ENCODE measurements at regions not wholly inside any gene's neighbourhood (a gene's known extent, or its start where the extent isn't known, plus 50 kb on each side); places are given as distances from the start of the nearest gene placed in this dataset.
"Not testable (repeated sequence)": the region's sequence is repeated elsewhere in the genome, so short reads cannot be mapped to it uniquely, and the experiment has no call there.

DNA sequence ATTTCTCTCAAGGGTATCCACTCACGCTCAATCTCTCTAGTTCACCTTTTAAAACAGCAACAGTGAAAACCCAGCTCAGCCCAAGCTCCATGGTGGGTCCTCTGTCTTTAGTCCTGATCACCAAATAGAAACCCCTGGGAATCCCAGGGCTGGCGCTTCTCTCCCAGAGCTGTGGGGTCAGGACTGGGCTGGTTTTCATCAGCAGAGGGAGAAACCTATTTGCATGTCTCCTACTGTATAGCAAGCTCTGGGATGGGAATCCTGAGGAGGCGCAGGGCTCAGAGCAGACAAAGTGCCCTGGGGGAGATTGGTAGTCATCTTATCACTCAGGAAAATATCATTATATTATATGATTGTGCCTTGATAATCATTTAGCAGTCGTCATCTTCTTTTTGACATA, 843.1 kb downstream of the TMEM121 start:
- DNase-seq; H3K4me3 ChIP-seq (ENCODE audit: insufficient read depth, low read depth, low read length, poor library complexity, severe bottlenecking); H3K27ac ChIP-seq (ENCODE audit: insufficient read depth, low read length, poor library complexity, severe bottlenecking); H3K27me3 ChIP-seq (replicated peaks; ENCODE audit: control insufficient read depth, insufficient read depth, low read length, poor library complexity, severe bottlenecking); H3K9me3 ChIP-seq (ENCODE audit: control insufficient read depth, low read length); H3K36me3 ChIP-seq (ENCODE audit: control insufficient read depth, insufficient read depth, low read length); H3K4me1 ChIP-seq (ENCODE audit: control insufficient read depth, insufficient read depth, low read length, poor library complexity, severe bottlenecking): not testable (repeated sequence)

DNA sequence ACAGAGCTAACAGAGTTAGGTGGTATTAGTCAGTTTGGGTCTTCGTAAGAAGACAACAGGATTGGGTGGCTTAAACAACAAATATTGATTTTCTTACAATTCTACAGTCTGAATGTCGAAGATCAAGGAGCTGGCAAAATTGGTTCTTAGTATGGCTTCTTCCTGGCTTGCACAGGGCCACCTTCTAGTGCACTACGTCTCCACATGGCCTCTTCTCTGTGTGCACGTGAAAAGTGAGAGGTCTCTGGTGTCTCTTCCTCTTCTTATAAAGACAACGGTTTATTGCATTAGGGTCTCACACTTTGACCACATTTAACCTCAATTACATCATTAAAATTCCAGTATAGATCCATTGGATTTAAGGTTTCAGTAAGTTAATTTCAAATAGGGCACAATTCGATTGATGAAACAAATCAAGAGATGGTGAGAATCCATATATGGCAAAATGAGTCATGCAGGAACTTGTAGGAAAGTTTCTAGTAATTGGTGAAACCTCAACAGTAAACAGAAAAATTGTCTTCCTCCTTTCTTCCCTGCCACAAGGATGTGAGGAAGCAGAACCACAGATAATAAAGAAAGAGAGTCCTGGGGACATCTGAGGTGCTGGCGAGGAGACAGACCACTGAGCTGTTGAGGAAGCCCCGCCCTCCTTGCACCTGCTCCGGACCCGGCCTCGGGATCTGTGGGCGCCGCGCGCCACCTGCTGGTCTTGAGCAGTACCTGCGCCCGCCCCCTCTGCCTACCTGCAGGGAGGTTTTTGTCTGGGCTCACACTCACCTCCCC, 846.7 kb downstream of the TMEM121 start:
- peak; percentile 52 to 69 (median 62) for DNase-seq
- H3K4me3 ChIP-seq (ENCODE audit: insufficient read depth, low read depth, low read length, poor library complexity, severe bottlenecking) = no peak overlapping the region

DNA sequence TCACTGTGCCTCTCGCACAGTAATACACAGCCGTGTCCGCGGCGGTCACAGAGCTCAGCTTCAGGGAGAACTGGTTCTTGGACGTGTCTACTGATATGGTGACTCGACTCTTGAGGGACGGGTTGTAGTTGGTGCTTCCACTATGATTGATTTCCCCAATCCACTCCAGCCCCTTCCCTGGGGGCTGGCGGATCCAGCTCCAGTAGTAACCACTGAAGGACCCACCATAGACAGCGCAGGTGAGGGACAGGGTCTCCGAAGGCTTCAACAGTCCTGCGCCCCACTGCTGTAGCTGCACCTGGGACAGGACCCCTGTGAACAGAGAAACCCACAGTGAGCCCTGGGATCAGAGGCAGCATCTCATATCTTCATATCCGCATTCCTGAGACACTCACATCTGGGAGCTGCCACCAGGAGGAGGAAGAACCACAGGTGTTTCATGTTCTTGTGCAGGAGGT, 847.3 kb downstream of the TMEM121 start:
- DNase-seq; H3K27me3 ChIP-seq (replicated peaks; ENCODE audit: control insufficient read depth, insufficient read depth, low read length, poor library complexity, severe bottlenecking); H3K4me3 ChIP-seq (ENCODE audit: insufficient read depth, low read depth, low read length, poor library complexity, severe bottlenecking); H3K27ac ChIP-seq (ENCODE audit: insufficient read depth, low read length, poor library complexity, severe bottlenecking); H3K4me1 ChIP-seq (ENCODE audit: control insufficient read depth, insufficient read depth, low read length, poor library complexity, severe bottlenecking); H3K36me3 ChIP-seq (ENCODE audit: control insufficient read depth, insufficient read depth, low read length); H3K9me3 ChIP-seq (ENCODE audit: control insufficient read depth, low read length): not testable (repeated sequence)

More for the DNA sequence above, 846.7 kb downstream of the TMEM121 start:
- Histone ChIP-seq H3K27me3 (replicated peaks; ENCODE audit: control insufficient read depth, insufficient read depth, low read length, poor library complexity, severe bottlenecking) (no peaks in the 10 kb centered on the region), H3K9me3 (ENCODE audit: control insufficient read depth, low read length) (no peaks in the 10 kb centered on the region), H3K4me1 (ENCODE audit: control insufficient read depth, insufficient read depth, low read length, poor library complexity, severe bottlenecking) (peaks cover 6% of the 10 kb centered on the region), H3K27ac (ENCODE audit: insufficient read depth, low read length, poor library complexity, severe bottlenecking) (peak overlapping the region; percentile 35), H3K36me3 (ENCODE audit: control insufficient read depth, insufficient read depth, low read length) (no peaks in the 10 kb centered on the region)

DNA sequence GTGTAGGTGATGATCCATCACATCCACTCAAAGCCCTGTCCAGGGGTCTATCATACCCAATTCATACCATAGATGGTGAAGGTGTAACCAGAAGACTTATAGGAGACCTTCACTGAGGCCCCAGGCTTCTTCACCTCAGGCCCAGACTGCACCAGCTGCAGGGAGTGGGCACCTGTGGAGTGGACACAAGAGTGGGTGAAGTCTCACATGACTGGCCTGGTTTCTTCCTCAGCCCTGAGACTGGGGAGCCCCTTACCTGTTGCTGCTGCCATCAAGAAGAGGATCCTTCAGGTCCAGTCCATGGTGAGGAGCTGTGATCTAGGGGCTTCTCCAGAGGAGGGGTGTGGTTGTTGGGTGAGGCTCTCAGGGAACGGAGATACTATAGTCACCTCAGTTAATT, 851.0 kb downstream of the TMEM121 start:
- Histone ChIP-seq H3K9me3 (ENCODE audit: control insufficient read depth, low read length) (no peaks in the 10 kb centered on the region), H3K4me3 (ENCODE audit: insufficient read depth, low read depth, low read length, poor library complexity, severe bottlenecking) (no peak overlapping the region), H3K36me3 (ENCODE audit: control insufficient read depth, insufficient read depth, low read length) (no peaks in the 10 kb centered on the region), H3K27ac (ENCODE audit: insufficient read depth, low read length, poor library complexity, severe bottlenecking) (no peak overlapping the region), H3K27me3 (replicated peaks; ENCODE audit: control insufficient read depth, insufficient read depth, low read length, poor library complexity, severe bottlenecking) (no peaks in the 10 kb centered on the region), H3K4me1 (ENCODE audit: control insufficient read depth, insufficient read depth, low read length, poor library complexity, severe bottlenecking) (peaks cover 6% of the 10 kb centered on the region)
- no peak for DNase-seq

DNA sequence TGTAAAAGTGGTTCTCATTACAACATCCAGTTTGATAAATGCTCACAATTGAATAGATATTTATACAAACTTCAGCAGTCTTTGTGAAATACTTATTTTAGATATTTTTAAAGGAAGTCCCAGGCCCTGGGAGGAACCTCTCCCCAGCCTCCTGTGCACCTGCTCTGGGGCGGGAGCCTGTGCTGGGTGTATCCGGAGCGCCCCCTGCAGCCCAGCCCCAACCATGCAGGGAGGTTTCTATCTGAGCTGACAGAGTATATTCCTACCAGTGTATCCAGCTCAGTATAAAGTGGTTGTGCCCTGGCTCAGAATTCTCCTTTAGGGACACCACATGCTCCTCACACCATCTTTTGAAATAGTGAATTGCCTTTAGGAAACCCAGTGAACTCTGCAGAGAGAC, 851.8 kb downstream of the TMEM121 start:
- no peak overlapping the region for H3K27ac ChIP-seq (ENCODE audit: insufficient read depth, low read length, poor library complexity, severe bottlenecking)
- H3K27me3 ChIP-seq (replicated peaks; ENCODE audit: control insufficient read depth, insufficient read depth, low read length, poor library complexity, severe bottlenecking) = no peaks in the 10 kb centered on the region
- DNase-seq = no peak
- peaks cover 6% of the 10 kb centered on the region for H3K4me1 ChIP-seq (ENCODE audit: control insufficient read depth, insufficient read depth, low read length, poor library complexity, severe bottlenecking)
- H3K9me3 ChIP-seq (ENCODE audit: control insufficient read depth, low read length) = no peaks in the 10 kb centered on the region
- H3K36me3 ChIP-seq (ENCODE audit: control insufficient read depth, insufficient read depth, low read length) = no peaks in the 10 kb centered on the region
- no peak overlapping the region for H3K4me3 ChIP-seq (ENCODE audit: insufficient read depth, low read depth, low read length, poor library complexity, severe bottlenecking)

DNA sequence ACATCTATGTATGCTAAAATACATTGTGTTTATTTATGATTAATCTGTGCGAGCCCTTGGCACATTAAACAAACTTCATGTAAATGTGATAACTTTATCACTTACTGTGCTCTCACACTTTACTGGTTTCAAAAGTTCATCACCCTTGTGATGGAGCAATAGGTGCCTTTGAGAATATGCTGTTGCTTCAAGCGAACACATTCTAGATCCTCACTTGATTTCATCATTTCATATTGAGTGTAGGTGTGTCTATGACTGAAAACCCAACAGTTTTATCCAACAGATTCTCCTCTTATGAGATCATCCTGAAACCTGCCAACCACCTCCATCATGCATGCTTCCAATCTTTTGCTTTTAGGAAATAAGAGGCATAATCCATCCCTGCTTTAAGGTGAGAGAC, 854.4 kb downstream of the TMEM121 start:
- no peaks in the 10 kb centered on the region for H3K27me3 ChIP-seq (replicated peaks; ENCODE audit: control insufficient read depth, insufficient read depth, low read length, poor library complexity, severe bottlenecking)
- H3K36me3 ChIP-seq (ENCODE audit: control insufficient read depth, insufficient read depth, low read length) = no peaks in the 10 kb centered on the region
- no peak for DNase-seq
- no peaks in the 10 kb centered on the region for H3K9me3 ChIP-seq (ENCODE audit: control insufficient read depth, low read length)
- H3K4me3 ChIP-seq (ENCODE audit: insufficient read depth, low read depth, low read length, poor library complexity, severe bottlenecking) = no peak overlapping the region
- no peaks in the 10 kb centered on the region for H3K4me1 ChIP-seq (ENCODE audit: control insufficient read depth, insufficient read depth, low read length, poor library complexity, severe bottlenecking)
- no peak overlapping the region for H3K27ac ChIP-seq (ENCODE audit: insufficient read depth, low read length, poor library complexity, severe bottlenecking)

DNA sequence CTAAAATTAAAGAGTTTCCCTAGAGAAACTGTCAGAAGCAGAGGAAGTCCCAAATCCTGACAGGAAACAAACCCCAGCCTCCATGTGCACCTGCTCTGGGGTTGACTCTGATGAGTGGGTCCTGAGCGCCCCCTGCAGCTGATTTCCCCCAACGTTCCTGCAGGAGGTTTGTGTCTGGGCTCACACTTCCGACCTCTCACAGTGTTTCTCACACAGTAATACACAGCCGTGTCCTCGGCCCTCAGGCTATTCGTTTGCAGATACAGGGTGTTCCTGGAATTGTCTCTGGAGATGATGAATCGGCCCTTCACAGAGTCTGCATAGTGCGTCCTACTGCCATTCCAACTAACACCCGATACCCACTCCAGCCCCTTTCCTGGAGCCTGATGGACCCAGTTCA, 862.8 kb downstream of the TMEM121 start:
- H3K27me3 ChIP-seq (replicated peaks; ENCODE audit: control insufficient read depth, insufficient read depth, low read length, poor library complexity, severe bottlenecking); H3K4me1 ChIP-seq (ENCODE audit: control insufficient read depth, insufficient read depth, low read length, poor library complexity, severe bottlenecking); DNase-seq; H3K36me3 ChIP-seq (ENCODE audit: control insufficient read depth, insufficient read depth, low read length); H3K4me3 ChIP-seq (ENCODE audit: insufficient read depth, low read depth, low read length, poor library complexity, severe bottlenecking); H3K27ac ChIP-seq (ENCODE audit: insufficient read depth, low read length, poor library complexity, severe bottlenecking); H3K9me3 ChIP-seq (ENCODE audit: control insufficient read depth, low read length): not testable (repeated sequence)

DNA sequence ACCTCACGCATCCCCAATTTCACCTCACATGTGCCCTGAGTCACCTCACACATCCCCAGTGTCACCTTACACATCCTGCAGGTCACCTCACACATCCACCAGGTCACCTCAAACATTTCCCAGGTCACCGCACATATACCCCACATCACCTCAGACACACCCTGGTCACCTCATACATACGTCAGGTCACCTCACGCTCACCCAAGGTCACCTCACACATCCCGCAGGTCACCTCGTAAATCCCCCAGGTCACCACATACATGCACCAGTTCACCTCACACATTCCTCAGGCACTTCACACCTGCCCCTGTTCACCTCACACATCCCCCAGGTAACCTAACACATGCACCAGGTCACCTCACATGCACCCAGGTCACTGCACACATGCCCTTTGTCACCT, 864.0 kb downstream of the TMEM121 start:
- no peaks in the 10 kb centered on the region for H3K9me3 ChIP-seq (ENCODE audit: control insufficient read depth, low read length)
- H3K4me3 ChIP-seq (ENCODE audit: insufficient read depth, low read depth, low read length, poor library complexity, severe bottlenecking) = no peak overlapping the region
- no peaks in the 10 kb centered on the region for H3K36me3 ChIP-seq (ENCODE audit: control insufficient read depth, insufficient read depth, low read length)
- H3K27me3 ChIP-seq (replicated peaks; ENCODE audit: control insufficient read depth, insufficient read depth, low read length, poor library complexity, severe bottlenecking) = no peaks in the 10 kb centered on the region
- no peaks in the 10 kb centered on the region for H3K4me1 ChIP-seq (ENCODE audit: control insufficient read depth, insufficient read depth, low read length, poor library complexity, severe bottlenecking)
- no peak for DNase-seq
- H3K27ac ChIP-seq (ENCODE audit: insufficient read depth, low read length, poor library complexity, severe bottlenecking) = no peak overlapping the region

DNA sequence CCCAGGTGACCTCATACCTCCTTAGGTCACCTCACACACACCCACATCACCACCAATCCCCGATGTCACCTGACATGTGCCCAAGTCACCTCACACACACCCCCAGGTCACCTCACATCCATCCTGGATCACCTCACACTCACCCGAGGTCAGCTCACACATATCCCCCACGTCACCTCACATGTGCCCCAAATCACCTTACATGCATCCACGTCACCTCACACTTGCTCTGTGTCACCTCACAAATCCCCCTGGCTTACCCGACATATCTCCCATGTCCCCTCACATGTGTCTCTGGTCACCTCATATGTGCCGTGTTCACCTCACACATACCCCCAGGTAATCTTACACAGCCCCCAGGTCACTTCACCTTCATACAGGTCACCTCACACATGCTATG, 864.6 kb downstream of the TMEM121 start:
- Histone ChIP-seq H3K4me3 (ENCODE audit: insufficient read depth, low read depth, low read length, poor library complexity, severe bottlenecking) (no peak overlapping the region), H3K9me3 (ENCODE audit: control insufficient read depth, low read length) (no peaks in the 10 kb centered on the region), H3K27ac (ENCODE audit: insufficient read depth, low read length, poor library complexity, severe bottlenecking) (no peak overlapping the region), H3K36me3 (ENCODE audit: control insufficient read depth, insufficient read depth, low read length) (no peaks in the 10 kb centered on the region), H3K27me3 (replicated peaks; ENCODE audit: control insufficient read depth, insufficient read depth, low read length, poor library complexity, severe bottlenecking) (no peaks in the 10 kb centered on the region), H3K4me1 (ENCODE audit: control insufficient read depth, insufficient read depth, low read length, poor library complexity, severe bottlenecking) (peaks cover 3% of the 10 kb centered on the region)
- DNase-seq = no peak

DNA sequence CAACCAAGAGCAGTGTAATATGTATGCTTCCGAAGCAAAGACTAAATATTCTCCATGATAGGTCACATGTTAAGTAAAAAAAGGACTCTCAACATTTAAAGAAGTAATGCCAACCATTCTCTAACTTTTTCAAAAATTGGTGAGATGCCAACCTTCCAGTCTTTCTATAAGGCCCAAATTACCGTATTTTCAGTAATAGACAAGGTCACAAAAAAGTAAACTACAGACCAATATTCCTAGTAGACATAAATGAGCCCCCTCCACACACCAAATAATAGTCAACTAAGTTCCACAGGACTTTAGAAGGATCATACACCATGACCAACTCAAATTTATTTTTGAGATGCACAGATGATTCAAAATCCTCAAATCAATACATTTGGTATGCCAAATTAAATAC, 867.4 kb downstream of the TMEM121 start:
- Histone ChIP-seq H3K27me3 (replicated peaks; ENCODE audit: control insufficient read depth, insufficient read depth, low read length, poor library complexity, severe bottlenecking) (no peaks in the 10 kb centered on the region), H3K9me3 (ENCODE audit: control insufficient read depth, low read length) (no peaks in the 10 kb centered on the region), H3K4me3 (ENCODE audit: insufficient read depth, low read depth, low read length, poor library complexity, severe bottlenecking) (no peak overlapping the region), H3K36me3 (ENCODE audit: control insufficient read depth, insufficient read depth, low read length) (no peaks in the 10 kb centered on the region), H3K4me1 (ENCODE audit: control insufficient read depth, insufficient read depth, low read length, poor library complexity, severe bottlenecking) (peaks cover 8% of the 10 kb centered on the region), H3K27ac (ENCODE audit: insufficient read depth, low read length, poor library complexity, severe bottlenecking) (no peak overlapping the region)
- no peak for DNase-seq

Measured in effector memory CD4-positive, alpha-beta T cell (primary cell).